Activated CD4-positive, alpha-beta memory T cell treated with anti-CD3 and anti-CD28 coated beads for 36 hours (primary cell): ENCODE measurements at regions not wholly inside any gene's neighbourhood (a gene's known extent, or its start where the extent isn't known, plus 50 kb on each side); places are given as distances from the start of the nearest gene placed in this dataset.
"Not testable (repeated sequence)": the region's sequence is repeated elsewhere in the genome, so short reads cannot be mapped to it uniquely, and the experiment has no call there.

Experiments used
- CTCF ChIA-PET: fragments of 350-600 bp; sonication (Branson Sonifier 250); formaldehyde crosslinking; loops from one replicate; lab custom pipeline; 2021; ENCODE audit warnings: antibody characterized with exemption, inconsistent platforms; lab: Charles Lee
- POLR2A ChIA-PET: fragments of 350-600 bp; sonication (Branson Sonifier 250); formaldehyde crosslinking; loops from one replicate; lab custom pipeline; 2021; ENCODE audit warnings: antibody characterized with exemption; lab: Charles Lee
- DNase-seq: peaks from one replicate; pipeline ENCODE4 v3.0.0-alpha.2; 2020
- H3K27ac Mint-ChIP-seq: one replicate; pipeline ENCODE4 v1.8.0; 2021; ENCODE audit warnings: mixed read lengths
- H3K27me3 Mint-ChIP-seq: one replicate; pipeline ENCODE4 v1.8.0; 2021; ENCODE audit warnings: mixed read lengths
- H3K36me3 Mint-ChIP-seq: one replicate; pipeline ENCODE4 v1.8.0; 2021; ENCODE audit warnings: mixed read lengths
- H3K4me1 Mint-ChIP-seq: one replicate; pipeline ENCODE4 v1.8.0; 2021; ENCODE audit warnings: low read depth, mixed read lengths
- H3K4me3 Mint-ChIP-seq: one replicate; pipeline ENCODE4 v1.8.0; 2021; ENCODE audit warnings: mild to moderate bottlenecking, mixed read lengths
- H3K9me3 Mint-ChIP-seq: one replicate; pipeline ENCODE4 v1.8.0; 2021; ENCODE audit warnings: mixed read lengths
- intact Hi-C: fragments of 100-400 bp; cut with micrococcal nuclease; formaldehyde crosslinking; loops from one replicate; pipeline ENCODE4 v1.15.1; 2023

DNA sequence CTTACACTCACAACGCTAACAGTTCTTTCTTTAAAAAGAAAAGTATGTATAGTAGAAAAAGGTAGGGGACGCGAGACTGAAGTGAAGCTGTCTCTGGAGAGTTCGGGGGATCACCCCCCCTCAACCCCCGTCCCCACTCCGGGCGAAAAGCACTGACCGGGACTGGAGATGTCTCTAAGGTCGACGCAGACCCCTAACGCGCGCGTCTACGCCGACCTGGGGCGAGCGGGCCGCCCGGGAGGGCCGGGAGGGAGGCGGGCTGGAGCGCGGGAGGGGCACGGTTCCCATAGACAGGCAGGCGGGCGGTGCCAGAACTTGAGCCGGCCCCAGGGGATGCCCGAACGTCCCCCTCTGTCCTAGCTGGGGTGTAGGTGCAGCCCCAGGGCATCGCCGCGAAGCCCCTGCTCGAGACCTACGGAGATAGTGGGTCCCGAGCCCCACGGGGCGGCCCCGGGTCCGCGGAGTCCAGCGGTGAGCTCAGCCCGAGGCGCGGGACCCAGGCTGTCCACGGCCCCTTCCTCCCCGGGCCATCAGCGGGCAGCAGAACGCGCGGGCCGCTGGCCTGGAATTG, 82.2 kb downstream of the CHRNA1 start:
- peaks cover 60% of the 10 kb centered on the region for H3K4me1 Mint-ChIP-seq
- H3K36me3 Mint-ChIP-seq = peaks cover under 1% of the 10 kb centered on the region
- no peaks in the 10 kb centered on the region for H3K9me3 Mint-ChIP-seq
- peak overlapping the region; percentile 75 for H3K4me3 Mint-ChIP-seq
- peak overlapping the region; percentile 50 for H3K27ac Mint-ChIP-seq
- CTCF ChIA-PET = interaction anchor here (0.8 to 3.4 kb wide), 9 partner anchors 15 to 221 kb away, joined by 3 to 34 read pairs (median 7); no protein-coding TSS in a partner anchor
- intact Hi-C loops = no loop called here
- POLR2A ChIA-PET = interaction anchor here (0.6 to 2.8 kb wide), 6 partner anchors 28 to 88 kb away, joined by 3 to 17 read pairs (median 6); partner anchors contain the start of gene WIPF1
- no peaks in the 10 kb centered on the region for H3K27me3 Mint-ChIP-seq
- peak; percentile 50 for DNase-seq

GRCh38 chr2:174681099-174682006, 82.9 kb downstream of the CHRNA1 start:
- H3K27ac Mint-ChIP-seq = peak overlapping the region; percentile 32
- POLR2A ChIA-PET = interaction anchor here (0.6 to 2.8 kb wide), 6 partner anchors 27 to 88 kb away, joined by 3 to 17 read pairs (median 6); partner anchors contain the start of gene WIPF1

DNA sequence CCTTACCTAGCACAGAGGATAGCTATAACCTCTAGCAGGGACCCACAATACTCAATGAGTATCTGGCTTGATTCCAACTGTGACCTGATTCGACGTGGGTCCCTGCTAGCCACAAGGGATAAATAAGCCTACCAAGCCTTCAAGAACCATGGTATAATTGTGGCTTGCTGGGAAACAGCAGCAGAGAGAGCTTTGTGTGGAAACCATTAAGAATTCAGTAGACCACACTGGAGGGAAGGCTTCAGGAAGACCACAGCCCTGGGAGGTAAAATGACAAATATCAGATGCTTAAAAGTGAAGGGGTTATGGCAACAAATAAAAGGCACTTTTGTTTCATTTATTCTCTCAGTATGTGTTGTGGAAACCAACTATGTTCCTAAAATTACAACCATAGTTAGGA, 82.6 kb upstream of the WIPF1 start:
- H3K27me3 Mint-ChIP-seq = no peaks in the 10 kb centered on the region
- peaks cover 9% of the 10 kb centered on the region for H3K36me3 Mint-ChIP-seq
- intact Hi-C loops = no loop called here
- H3K4me3 Mint-ChIP-seq = no peak overlapping the region
- CTCF ChIA-PET = interaction anchor here (0.8 to 1.6 kb wide), 7 partner anchors 8 to 217 kb away, joined by 3 to 7 read pairs (median 4); no protein-coding TSS in a partner anchor
- H3K4me1 Mint-ChIP-seq = peaks cover 61% of the 10 kb centered on the region
- no peaks in the 10 kb centered on the region for H3K9me3 Mint-ChIP-seq
- POLR2A ChIA-PET = no interaction called here
- H3K27ac Mint-ChIP-seq = peak overlapping the region; percentile 9
- DNase-seq = no peak

More at GRCh38 chr2:174681099-174682006, 82.9 kb downstream of the CHRNA1 start:
- Mint-ChIP-seq H3K27me3 (no peaks in the 10 kb centered on the region), H3K4me3 (peak overlapping the region; percentile 75), H3K4me1 (peaks cover 59% of the 10 kb centered on the region), H3K9me3 (no peaks in the 10 kb centered on the region), H3K36me3 (peaks cover 6% of the 10 kb centered on the region)
- CTCF ChIA-PET = interaction anchor here (0.8 to 3.4 kb wide), 10 partner anchors 16 to 220 kb away, joined by 3 to 34 read pairs (median 7); no protein-coding TSS in a partner anchor
- intact Hi-C loops = no loop called here
- DNase-seq = no peak

DNA sequence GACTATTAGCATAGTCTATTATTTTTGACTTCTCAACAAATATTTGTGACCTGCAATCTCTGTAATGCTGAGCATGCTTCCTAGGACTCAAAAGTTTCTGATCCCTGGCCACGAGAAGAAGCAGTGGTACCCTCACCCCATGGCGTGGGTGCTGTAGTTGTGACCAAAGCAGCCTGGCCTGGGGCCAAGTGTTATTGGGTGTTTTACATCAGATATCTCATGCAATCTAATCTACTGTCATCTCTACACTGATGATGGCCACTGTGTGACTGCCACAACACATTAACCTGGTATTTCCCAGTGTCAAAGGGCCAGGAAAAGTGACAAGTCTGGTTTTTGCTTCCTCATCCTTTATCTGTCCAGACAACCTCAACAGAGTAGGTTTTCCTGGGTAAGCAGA, 80.8 kb upstream of the WIPF1 start:
- H3K4me3 Mint-ChIP-seq = no peak overlapping the region
- no peaks in the 10 kb centered on the region for H3K9me3 Mint-ChIP-seq
- intact Hi-C loops = no loop called here
- H3K27ac Mint-ChIP-seq = no peak overlapping the region
- DNase-seq = peak; percentile 31
- CTCF ChIA-PET = interaction anchor here (0.9 to 3.1 kb wide), 3 partner anchors 9 to 27 kb away, joined by 3 to 25 read pairs (median 4); no protein-coding TSS in a partner anchor
- peaks cover 11% of the 10 kb centered on the region for H3K36me3 Mint-ChIP-seq
- POLR2A ChIA-PET = no interaction called here
- peaks cover 52% of the 10 kb centered on the region for H3K4me1 Mint-ChIP-seq
- H3K27me3 Mint-ChIP-seq = no peaks in the 10 kb centered on the region

DNA sequence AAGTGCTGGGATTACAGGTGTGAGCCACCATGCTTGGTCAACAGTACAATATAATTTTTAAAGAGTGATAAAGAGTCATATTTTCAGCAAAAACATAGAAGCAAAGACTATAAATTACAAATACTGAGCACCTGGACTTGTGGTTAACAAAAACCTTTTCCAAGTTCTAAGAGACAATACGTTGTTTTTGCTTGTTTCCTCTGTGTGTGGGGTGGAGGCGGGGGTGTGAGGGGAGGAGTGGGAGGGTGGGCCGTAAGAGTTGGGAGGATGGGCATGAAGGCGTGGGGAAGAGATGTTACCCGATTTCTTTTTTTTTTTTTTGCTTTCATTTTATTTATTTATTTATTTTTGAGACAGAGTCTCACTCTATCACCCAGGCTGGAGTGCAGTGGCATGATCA, 78.0 kb upstream of the WIPF1 start:
- Mint-ChIP-seq H3K4me3 (no peak overlapping the region), H3K27ac (no peak overlapping the region), H3K4me1 (peaks cover 43% of the 10 kb centered on the region), H3K9me3 (peaks cover 16% of the 10 kb centered on the region), H3K27me3 (no peaks in the 10 kb centered on the region), H3K36me3 (peaks cover 28% of the 10 kb centered on the region)
- no peak for DNase-seq
- intact Hi-C loops = no loop called here
- ChIA-PET POLR2A (interaction anchor here (1.5 kb wide), 1 partner anchor 41 kb away, joined by 3 read pairs; no protein-coding TSS in a partner anchor), CTCF (interaction anchor here (3.1 kb wide), 1 partner anchor 12 kb away, joined by 25 read pairs; no protein-coding TSS in a partner anchor)

DNA sequence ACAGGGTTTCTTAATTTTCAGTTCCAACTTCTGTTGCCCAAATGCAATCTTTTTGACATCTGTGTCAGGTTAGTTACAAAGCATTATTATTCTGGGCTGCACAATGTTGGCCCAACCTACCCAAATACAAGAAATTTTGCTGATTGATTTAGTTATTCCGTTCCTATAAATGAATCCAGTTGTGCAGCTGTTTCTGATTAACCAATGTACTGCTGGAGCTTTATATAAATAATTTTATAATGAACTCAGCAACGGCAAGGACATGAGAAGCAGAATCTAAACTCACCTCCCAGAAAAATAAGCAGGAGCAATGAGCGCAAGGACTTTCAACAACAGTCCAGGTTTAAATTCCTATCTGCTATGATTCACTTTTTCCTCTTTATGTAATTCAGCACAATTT, 76.3 kb upstream of the WIPF1 start:
- Mint-ChIP-seq H3K36me3 (peaks cover 28% of the 10 kb centered on the region), H3K4me3 (no peak overlapping the region), H3K9me3 (peaks cover 16% of the 10 kb centered on the region), H3K27ac (no peak overlapping the region), H3K27me3 (no peaks in the 10 kb centered on the region), H3K4me1 (peaks cover 30% of the 10 kb centered on the region)
- ChIA-PET POLR2A (no interaction called here), CTCF (interaction anchor here (0.7 to 1.4 kb wide), 2 partner anchors 21 to 24 kb away, joined by 3 to 6 read pairs; no protein-coding TSS in a partner anchor)
- DNase-seq = no peak
- intact Hi-C loops = no loop called here

DNA sequence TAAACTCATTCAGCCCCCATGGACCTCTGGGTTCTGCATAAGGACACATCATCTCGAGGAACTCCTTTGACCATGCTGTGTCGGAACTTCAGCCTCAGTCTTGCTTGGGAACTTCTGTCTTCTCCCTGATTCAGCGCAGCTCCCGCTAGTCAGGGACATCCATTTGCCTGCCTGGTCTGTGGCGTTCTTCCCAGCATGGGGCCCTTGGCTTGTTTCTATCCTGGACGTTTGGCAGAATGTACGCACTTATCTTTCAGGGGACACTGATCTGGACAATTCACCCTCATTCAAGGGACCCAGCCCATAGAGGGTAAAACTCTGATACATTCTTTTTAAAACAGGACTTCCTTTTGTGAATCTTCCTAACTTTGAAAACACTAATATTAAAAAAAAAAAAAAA, 75.8 kb upstream of the WIPF1 start:
- POLR2A ChIA-PET = no interaction called here
- Mint-ChIP-seq H3K4me3 (no peak overlapping the region), H3K27me3 (no peaks in the 10 kb centered on the region), H3K27ac (no peak overlapping the region), H3K4me1 (peaks cover 25% of the 10 kb centered on the region), H3K36me3 (peaks cover 28% of the 10 kb centered on the region), H3K9me3 (peaks cover 16% of the 10 kb centered on the region)
- intact Hi-C loops = no loop called here
- no peak for DNase-seq
- CTCF ChIA-PET = interaction anchor here (0.6 to 1.4 kb wide), 2 partner anchors 24 to 26 kb away, joined by 3 to 6 read pairs; no protein-coding TSS in a partner anchor

- Mint-ChIP-seq H3K4me1 (peaks cover 17% of the 10 kb centered on the region), H3K36me3 (peaks cover 24% of the 10 kb centered on the region), H3K9me3 (peaks cover 16% of the 10 kb centered on the region)
- POLR2A ChIA-PET, H3K27me3 Mint-ChIP-seq, H3K4me3 Mint-ChIP-seq, intact Hi-C loops, DNase-seq, H3K27ac Mint-ChIP-seq: not testable (repeated sequence)
- CTCF ChIA-PET = interaction anchor here (0.6 kb wide), 1 partner anchor 268 kb away, joined by 3 read pairs; no protein-coding TSS in a partner anchor
Observed at GRCh38 chr2:174671532-174671931, 73.9 kb upstream of the WIPF1 start.

DNA sequence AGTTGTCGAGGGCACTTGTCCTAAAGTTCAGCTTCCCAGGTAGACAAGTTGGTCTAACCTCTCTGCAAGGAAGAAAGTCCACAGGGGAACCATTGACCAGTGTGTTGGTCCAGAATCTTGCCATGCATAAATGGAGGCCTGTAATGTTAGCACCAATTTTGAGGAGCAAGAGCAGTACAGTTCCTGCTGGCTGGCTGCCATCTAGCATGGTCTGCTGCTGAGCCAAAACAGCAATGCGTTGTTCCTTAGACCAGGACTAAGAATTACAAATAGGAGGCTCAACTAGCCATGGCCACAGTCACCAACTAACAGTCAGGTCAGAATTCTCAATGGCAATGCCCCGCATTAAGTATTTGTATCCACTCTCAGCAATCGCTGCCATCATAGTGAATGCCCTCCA, 72.8 kb upstream of the WIPF1 start:
- DNase-seq = no peak
- intact Hi-C loops = no loop called here
- Mint-ChIP-seq H3K27ac (no peak overlapping the region), H3K36me3 (peaks cover 21% of the 10 kb centered on the region), H3K27me3 (no peaks in the 10 kb centered on the region), H3K9me3 (peaks cover 16% of the 10 kb centered on the region), H3K4me1 (peaks cover 12% of the 10 kb centered on the region), H3K4me3 (no peak overlapping the region)
- ChIA-PET CTCF (no interaction called here), POLR2A (no interaction called here)

GRCh38 chr2:174669336-174669735, 71.7 kb upstream of the WIPF1 start:
- Mint-ChIP-seq H3K36me3 (peaks cover 19% of the 10 kb centered on the region), H3K4me3 (no peak overlapping the region), H3K4me1 (peaks cover 11% of the 10 kb centered on the region), H3K27ac (no peak overlapping the region), H3K9me3 (peaks cover 16% of the 10 kb centered on the region), H3K27me3 (no peaks in the 10 kb centered on the region)
- DNase-seq = no peak
- intact Hi-C loops = no loop called here
- ChIA-PET CTCF (no interaction called here), POLR2A (no interaction called here)

- H3K9me3 Mint-ChIP-seq = peaks cover 16% of the 10 kb centered on the region
- no peak overlapping the region for H3K4me3 Mint-ChIP-seq
- peaks cover 17% of the 10 kb centered on the region for H3K4me1 Mint-ChIP-seq
- ChIA-PET POLR2A (no interaction called here), CTCF (no interaction called here)
- no peaks in the 10 kb centered on the region for H3K27me3 Mint-ChIP-seq
- intact Hi-C loops = no loop called here
- no peak for DNase-seq
- H3K27ac Mint-ChIP-seq = no peak overlapping the region
- H3K36me3 Mint-ChIP-seq = peaks cover 14% of the 10 kb centered on the region
Observed at GRCh38 chr2:174668075-174668474, 70.5 kb upstream of the WIPF1 start.
